ENCODE measurements at regions not wholly inside any gene's neighbourhood (a gene's known extent, or its start where the extent isn't known, plus 50 kb on each side); places are given as distances from the start of the nearest gene placed in this dataset.
"Not testable (repeated sequence)": the region's sequence is repeated elsewhere in the genome, so short reads cannot be mapped to it uniquely, and the experiment has no call there.

DNA sequence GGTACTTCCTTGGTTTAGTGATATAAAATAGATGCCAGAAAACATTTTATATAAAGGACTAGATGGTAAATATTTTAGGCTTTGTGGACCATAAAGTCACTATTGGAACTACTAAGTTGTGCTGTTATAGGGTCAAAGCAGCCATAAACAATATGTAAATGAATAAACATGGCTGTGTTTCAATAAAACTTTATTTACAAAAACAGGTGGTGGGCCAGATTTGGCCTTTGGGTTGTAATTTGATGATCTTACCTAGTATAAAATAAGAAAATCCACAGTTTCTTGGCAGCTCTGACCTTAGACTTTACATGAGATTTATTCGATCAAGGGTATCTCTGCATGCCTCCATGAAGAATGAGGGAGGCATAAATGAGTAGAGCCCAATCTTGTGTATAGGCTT, 232.0 kb upstream of the PCDH9 start:
- ATAC-seq (no peak), DNase-seq (no peak)
- H3K9me3 Mint-ChIP-seq: peaks cover 0 to 12% (median 5%) of the 10 kb centered on the region in 9 donors
- POLR2A ChIA-PET: no interaction called here
- H3K27ac Mint-ChIP-seq: no peak overlapping the region
- no peak overlapping the region for H3K4me3 Mint-ChIP-seq
- no peaks in the 10 kb centered on the region for H3K36me3 Mint-ChIP-seq
- no peaks in the 10 kb centered on the region for H3K4me1 Mint-ChIP-seq
- H3K27me3 Mint-ChIP-seq: no peaks in the 10 kb centered on the region

DNA sequence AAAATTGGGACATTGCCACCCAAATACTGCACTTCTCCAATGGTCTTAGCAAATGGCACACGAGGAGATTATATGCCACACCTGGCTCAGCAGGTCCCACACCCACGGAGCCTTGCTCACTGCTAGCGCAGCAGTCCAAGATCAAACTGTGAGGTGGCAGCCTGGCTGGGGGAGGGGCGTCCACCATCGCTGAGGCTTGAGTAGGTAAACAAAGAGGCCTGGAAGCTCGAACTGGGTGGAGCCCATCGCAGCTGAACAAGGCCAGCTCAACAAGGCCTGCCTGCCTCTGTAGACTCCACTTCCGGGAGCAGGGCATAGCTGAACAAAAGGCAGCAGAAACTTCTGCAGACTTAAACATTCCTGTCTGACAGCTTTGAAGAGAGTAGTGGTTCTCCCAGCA, 222.4 kb upstream of the PCDH9 start:
- H3K27ac Mint-ChIP-seq, H3K4me1 Mint-ChIP-seq, H3K27me3 Mint-ChIP-seq, H3K36me3 Mint-ChIP-seq, ATAC-seq, DNase-seq, POLR2A ChIA-PET, H3K4me3 Mint-ChIP-seq: not testable (repeated sequence)
- peaks cover 0 to 17% (median 9%) of the 10 kb centered on the region in 9 donors for H3K9me3 Mint-ChIP-seq

DNA sequence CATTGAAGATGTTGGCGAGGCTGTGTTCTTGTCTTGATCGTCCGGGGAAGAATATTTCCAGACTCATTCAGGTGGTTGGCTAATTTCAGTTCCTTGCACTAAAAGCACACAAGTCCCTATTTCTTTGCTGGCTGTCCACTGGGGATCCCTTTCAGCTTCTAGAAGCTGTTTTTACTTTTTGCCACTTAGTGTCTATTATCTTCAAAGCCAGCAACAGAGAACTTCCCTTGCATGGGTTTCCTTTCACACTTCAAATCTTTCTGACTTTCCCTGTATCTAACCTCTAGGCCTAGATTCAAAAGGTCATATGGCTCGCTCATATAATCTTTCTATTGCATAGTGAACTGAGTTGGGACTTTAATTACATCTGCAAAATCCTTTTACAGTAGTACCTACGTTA, 215.3 kb upstream of the PCDH9 start:
- Mint-ChIP-seq H3K9me3 (peaks cover 0 to 11% (median 3%) of the 10 kb centered on the region in 9 donors), H3K36me3 (no peaks in the 10 kb centered on the region), H3K27ac (no peak overlapping the region), H3K27me3 (no peaks in the 10 kb centered on the region), H3K4me3 (no peak overlapping the region), H3K4me1 (no peaks in the 10 kb centered on the region)
- ATAC-seq (no peak), DNase-seq (no peak)
- POLR2A ChIA-PET: no interaction called here

DNA sequence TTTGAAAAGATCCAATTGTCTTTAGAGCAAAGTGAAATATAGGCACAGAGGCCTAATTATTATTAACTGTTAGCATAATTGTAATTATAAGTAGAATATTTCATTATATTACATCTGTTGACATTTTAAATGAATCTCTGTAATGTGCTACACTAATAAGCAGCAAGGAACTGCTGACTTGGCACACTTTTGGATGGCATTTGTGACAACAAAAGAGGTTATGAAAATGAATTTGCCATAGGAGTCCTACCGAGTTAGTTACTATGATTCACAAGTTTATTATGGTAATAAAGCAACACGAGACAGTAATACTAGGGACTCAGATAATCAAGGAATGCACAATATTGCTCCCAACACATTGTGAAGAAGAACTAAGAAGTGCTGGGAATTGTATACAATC, 213.8 kb upstream of the PCDH9 start:
- POLR2A ChIA-PET: no interaction called here
- Mint-ChIP-seq H3K4me1 (no peaks in the 10 kb centered on the region), H3K27me3 (no peaks in the 10 kb centered on the region), H3K4me3 (no peak overlapping the region), H3K36me3 (no peaks in the 10 kb centered on the region), H3K27ac (no peak overlapping the region), H3K9me3 (peaks cover 0 to 11% (median 0%) of the 10 kb centered on the region in 9 donors)
- ATAC-seq (no peak), DNase-seq (no peak)

DNA sequence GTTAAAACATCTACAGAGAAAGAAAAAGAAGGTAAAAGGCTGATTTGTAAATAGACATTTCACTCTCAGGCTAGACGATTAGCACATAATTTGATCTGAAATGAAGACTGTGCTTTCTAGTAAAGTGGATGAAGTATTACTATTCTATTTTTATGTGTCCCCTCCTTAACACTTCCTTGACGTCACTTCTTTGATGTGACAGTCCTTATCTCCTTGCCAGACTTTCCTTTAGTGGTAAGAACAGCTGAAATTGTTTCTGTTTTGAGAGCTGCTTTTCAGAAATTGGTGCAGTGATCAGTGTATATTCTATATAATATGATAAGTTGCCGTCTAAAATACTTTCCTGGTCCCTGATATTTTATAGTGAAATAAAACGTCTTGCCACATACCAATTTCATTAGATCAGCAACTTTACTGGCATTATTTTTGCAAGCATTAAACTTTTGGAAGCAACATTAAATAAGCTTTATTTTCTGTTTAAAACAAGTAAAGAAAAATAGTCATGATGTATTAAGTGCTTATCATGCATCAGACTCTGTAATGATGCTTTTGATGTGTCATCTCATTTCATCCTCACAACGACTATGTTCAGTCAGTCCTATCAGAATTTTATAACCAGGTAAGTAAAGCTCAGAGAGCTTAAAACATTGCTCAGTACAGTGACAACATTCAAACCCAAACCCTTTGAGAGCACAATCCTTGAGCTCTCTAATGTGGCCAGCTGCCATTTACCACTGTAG, 210.3 kb upstream of the PCDH9 start:
- no peaks in the 10 kb centered on the region for H3K27me3 Mint-ChIP-seq
- peaks cover 0 to 16% (median 0%) of the 10 kb centered on the region in 9 donors for H3K9me3 Mint-ChIP-seq
- H3K4me1 Mint-ChIP-seq: no peaks in the 10 kb centered on the region
- ATAC-seq (no peak), DNase-seq (no peak)
- H3K4me3 Mint-ChIP-seq: no peak overlapping the region
- H3K27ac Mint-ChIP-seq: no peak overlapping the region
- POLR2A ChIA-PET: no interaction called here
- H3K36me3 Mint-ChIP-seq: no peaks in the 10 kb centered on the region

DNA sequence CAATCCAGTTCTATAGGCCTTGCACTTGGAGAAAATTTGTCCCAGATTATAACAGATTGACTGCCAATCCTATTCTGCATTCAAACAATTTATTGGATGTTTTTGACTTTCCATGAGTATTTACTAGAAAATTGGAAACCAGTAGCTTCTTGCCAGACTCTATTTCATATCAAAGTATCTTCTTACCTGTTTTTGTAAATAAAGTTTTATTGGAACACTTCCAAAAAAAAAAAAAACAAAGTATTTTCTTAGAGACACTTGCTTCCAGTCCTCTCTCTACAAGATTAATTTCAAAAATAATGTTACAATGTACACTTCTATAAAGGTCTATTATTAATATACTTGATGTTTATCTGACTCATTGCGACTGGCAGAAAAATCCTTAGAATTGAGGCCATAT, 209.2 kb upstream of the PCDH9 start:
- Mint-ChIP-seq H3K27ac (no peak overlapping the region), H3K9me3 (peaks cover 0 to 16% (median 0%) of the 10 kb centered on the region in 9 donors), H3K36me3 (no peaks in the 10 kb centered on the region), H3K4me3 (no peak overlapping the region), H3K4me1 (no peaks in the 10 kb centered on the region), H3K27me3 (no peaks in the 10 kb centered on the region)
- no peak for ATAC-seq
- POLR2A ChIA-PET: no interaction called here
- DNase-seq: no peak

DNA sequence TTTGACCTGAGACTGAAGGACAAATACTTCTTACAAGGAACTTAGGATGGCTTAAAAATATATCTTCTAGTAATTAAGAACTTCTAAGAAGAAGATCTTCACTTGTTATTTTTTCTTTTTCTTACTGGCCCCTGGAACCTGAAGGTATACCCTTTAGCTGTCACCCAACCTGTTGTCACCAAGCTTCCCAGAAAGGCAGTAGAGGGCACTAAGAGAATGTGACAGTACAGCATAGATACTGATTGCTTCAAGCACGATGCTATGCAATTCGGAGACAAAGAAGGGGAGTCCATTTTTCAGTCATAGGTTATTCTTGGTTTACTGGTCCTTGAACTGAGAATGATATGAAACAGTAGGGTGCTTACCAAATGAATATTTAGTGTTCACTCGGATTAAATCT, 208.3 kb upstream of the PCDH9 start:
- POLR2A ChIA-PET: no interaction called here
- Mint-ChIP-seq H3K4me3 (no peak overlapping the region), H3K27ac (no peak overlapping the region), H3K27me3 (no peaks in the 10 kb centered on the region), H3K36me3 (no peaks in the 10 kb centered on the region), H3K4me1 (no peaks in the 10 kb centered on the region), H3K9me3 (peaks cover 0 to 16% (median 0%) of the 10 kb centered on the region in 9 donors)
- no peak for ATAC-seq
- no peak for DNase-seq

DNA sequence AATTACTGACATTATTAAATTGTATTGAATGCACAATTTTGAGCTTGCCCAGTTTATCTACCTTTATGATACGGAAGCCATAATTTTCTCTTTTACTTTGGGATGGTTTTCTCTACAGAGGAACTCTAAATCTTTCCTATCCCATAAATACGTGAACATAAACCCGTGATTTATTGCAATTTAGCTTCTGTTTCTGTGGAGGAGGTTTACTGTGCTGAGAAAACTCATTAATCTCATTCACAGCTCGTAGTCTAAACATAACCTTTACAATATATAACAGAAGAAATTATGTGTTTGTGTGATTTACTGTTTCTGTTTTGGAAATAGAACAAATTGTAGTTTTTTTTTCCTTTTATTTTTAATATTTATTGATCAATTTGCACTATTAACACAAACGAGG, 207.1 kb upstream of the PCDH9 start:
- ATAC-seq (no peak), DNase-seq (no peak)
- POLR2A ChIA-PET: no interaction called here
- Mint-ChIP-seq H3K4me3 (no peak overlapping the region), H3K9me3 (peaks cover 0 to 10% (median 0%) of the 10 kb centered on the region in 9 donors), H3K27me3 (no peaks in the 10 kb centered on the region), H3K36me3 (no peaks in the 10 kb centered on the region), H3K27ac (no peak overlapping the region), H3K4me1 (no peaks in the 10 kb centered on the region)

DNA sequence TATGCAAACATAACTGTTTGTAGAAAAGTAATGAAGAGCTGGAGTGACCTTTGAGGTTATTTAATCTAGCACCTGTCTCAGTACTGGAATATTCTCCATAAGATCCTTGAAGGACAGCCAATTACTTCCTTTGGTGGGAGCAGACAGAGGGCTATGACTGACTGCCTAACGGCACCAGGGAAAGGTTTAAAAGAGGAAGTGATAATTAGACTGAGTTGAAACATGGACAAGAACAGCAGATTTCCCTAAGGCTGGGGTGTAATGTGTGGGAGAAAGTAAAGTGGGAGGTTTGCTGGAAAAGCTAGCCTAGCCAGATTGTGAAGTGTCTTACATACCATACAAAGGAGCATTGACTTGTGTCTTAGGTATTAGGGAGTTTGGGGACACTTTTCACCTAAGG, 191.3 kb upstream of the PCDH9 start:
- Mint-ChIP-seq H3K9me3 (peaks cover 0 to 29% (median 0%) of the 10 kb centered on the region in 9 donors), H3K4me1 (no peaks in the 10 kb centered on the region), H3K27ac (no peak overlapping the region), H3K36me3 (no peaks in the 10 kb centered on the region), H3K4me3 (no peak overlapping the region), H3K27me3 (no peaks in the 10 kb centered on the region)
- ATAC-seq: no peak
- POLR2A ChIA-PET: no interaction called here
- no peak for DNase-seq

DNA sequence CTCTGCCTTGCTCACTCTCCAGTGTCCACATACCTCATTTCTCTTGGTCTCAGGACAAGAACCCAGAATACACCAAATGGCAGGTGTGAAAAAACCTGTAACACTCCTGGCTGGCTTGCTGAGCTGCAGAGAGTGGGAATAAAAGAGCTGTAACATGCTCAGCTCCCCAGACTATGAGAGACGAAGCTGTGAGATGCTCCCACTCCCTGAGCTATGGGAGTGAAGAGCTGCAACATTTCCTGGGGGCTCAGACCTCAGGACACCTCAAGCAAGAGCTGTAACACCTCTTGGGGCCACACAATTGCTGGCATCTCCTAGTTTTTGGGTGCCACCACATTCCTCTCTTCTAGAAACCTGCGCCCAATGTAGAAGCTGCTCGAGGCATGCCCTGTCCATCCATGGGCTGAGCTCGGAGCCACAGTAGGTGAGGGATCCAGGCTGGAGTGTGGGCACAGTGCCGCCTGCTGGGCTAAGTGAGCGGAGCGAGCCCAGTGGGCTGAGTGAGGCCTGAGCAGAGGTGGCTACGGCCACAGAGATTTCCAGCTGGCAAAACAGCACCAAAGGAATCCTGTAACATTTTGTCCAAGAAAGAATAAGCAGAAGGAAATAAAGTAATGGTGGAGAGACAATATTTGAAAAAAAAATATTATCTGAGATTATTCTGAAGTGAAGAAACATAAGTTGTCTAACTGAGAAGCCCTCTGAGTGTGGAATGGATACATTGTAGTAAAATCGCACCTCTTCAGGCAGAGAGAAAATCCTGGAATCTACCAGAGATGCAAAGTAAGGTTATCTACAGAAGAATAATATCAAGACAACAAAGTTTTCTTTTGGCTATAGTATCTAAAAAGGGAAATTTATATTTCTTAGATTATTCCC, 186.2 kb upstream of the PCDH9 start:
- no peaks in the 10 kb centered on the region for H3K27me3 Mint-ChIP-seq
- no peak for ATAC-seq
- no peaks in the 10 kb centered on the region for H3K4me1 Mint-ChIP-seq
- no peak overlapping the region for H3K27ac Mint-ChIP-seq
- no peaks in the 10 kb centered on the region for H3K36me3 Mint-ChIP-seq
- no peak for DNase-seq
- POLR2A ChIA-PET: no interaction called here
- H3K9me3 Mint-ChIP-seq: peaks cover 0 to 6% (median 0%) of the 10 kb centered on the region in 9 donors
- no peak overlapping the region for H3K4me3 Mint-ChIP-seq

DNA sequence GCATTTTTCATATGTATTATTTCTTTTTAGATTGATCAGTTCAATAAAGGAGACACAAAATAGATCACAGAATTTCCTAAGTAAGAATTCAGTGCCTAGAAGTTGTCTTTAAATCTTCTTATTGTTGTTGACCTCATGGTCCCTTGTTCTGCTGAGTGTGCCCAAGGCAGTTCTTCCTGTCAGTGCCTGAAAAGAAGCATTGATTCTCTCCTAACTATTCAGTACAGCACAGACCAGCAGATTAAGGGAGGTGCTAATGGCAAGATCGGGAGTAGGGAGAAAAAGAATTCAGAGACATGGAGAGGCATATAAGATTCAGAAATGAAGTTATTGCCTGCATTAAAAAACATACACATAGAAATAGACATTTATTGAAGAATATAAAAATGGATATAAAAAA, 180.5 kb upstream of the PCDH9 start:
- DNase-seq: no peak
- Mint-ChIP-seq H3K27me3 (no peaks in the 10 kb centered on the region), H3K36me3 (no peaks in the 10 kb centered on the region), H3K9me3 (no peaks in the 10 kb centered on the region), H3K4me1 (no peaks in the 10 kb centered on the region), H3K27ac (no peak overlapping the region), H3K4me3 (no peak overlapping the region)
- POLR2A ChIA-PET: no interaction called here
- ATAC-seq: no peak

DNA sequence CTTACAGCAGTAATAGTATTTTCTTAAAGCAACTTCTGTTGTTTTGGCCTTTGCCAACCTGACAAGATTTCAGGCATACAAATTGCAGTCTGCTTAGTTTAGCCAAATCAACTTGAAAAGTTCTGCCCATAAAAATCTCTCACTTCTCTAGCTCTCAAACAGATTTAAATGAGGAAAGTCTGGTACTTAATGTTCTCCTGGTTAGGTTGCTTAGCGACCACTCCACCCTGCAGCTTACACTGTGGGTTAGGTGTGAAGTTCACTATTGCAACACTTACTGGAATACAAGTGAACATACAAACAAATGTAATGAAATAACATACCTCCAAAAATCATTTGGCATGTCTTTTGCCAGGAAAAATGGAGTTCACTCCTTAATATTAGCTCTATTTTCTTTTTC, 178.7 kb upstream of the PCDH9 start:
- ATAC-seq (no peak), DNase-seq (no peak)
- Mint-ChIP-seq H3K4me3 (no peak overlapping the region), H3K36me3 (no peaks in the 10 kb centered on the region), H3K9me3 (no peaks in the 10 kb centered on the region), H3K27me3 (no peaks in the 10 kb centered on the region), H3K4me1 (no peaks in the 10 kb centered on the region), H3K27ac (no peak overlapping the region)
- POLR2A ChIA-PET: no interaction called here

DNA sequence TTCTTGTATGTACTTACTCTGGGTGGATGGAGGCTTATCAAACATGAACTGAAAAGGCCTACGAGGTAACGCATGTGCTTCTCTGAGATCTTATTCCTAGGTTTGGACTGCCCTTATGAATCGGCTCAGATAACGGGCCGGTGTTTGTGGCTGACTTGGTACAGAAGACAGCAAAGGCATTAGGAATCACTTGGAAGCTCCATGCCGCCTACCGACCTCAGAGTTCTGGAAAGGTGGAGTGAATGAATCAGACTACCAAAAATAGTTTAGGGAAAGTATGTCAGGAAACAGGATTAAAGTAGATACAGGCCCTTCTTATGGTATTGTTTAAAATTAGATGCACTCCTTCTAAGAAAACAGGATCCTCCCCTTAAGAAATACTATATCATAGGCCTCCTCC, 172.4 kb upstream of the PCDH9 start:
- POLR2A ChIA-PET: no interaction called here
- Mint-ChIP-seq H3K36me3 (peaks cover 0 to 8% (median 0%) of the 10 kb centered on the region in 3 donors), H3K9me3 (peaks cover 0 to 20% (median 7%) of the 10 kb centered on the region in 9 donors), H3K4me1 (no peaks in the 10 kb centered on the region), H3K27ac (no peak overlapping the region), H3K27me3 (no peaks in the 10 kb centered on the region), H3K4me3 (no peak overlapping the region)
- ATAC-seq: no peak
- no peak for DNase-seq

Measured in naive thymus-derived CD8-positive, alpha-beta T cell (primary cell).